GM18867 (cell line): ENCODE measurements at regions not wholly inside any gene's neighbourhood (a gene's known extent, or its start where the extent isn't known, plus 50 kb on each side); places are given as distances from the start of the nearest gene placed in this dataset.
"Not testable (repeated sequence)": the region's sequence is repeated elsewhere in the genome, so short reads cannot be mapped to it uniquely, and the experiment has no call there.

Experiments
- ATAC-seq: cut with Tn5 transposase; IDR thresholded peaks from one replicate; pipeline ENCODE4 v1.9.1; 2021; ENCODE audit warnings: mild to moderate bottlenecking, moderate library complexity; ENCODE audit not compliant: unreplicated experiment

- no peak for ATAC-seq
These were observed 139.1 kb downstream of the AHR start for GRCh38 chr7:17437586-17437985.

- not testable (repeated sequence) for ATAC-seq
These were observed 141.8 kb downstream of the AHR start for GRCh38 chr7:17440025-17440784.

- no peak for ATAC-seq
These were observed 142.4 kb downstream of the AHR start for GRCh38 chr7:17440831-17441230.

- no peak for ATAC-seq
These were observed 143.1 kb downstream of the AHR start for GRCh38 chr7:17441557-17441956.

- ATAC-seq, result no peak
These were observed 145.7 kb downstream of the AHR start for GRCh38 chr7:17444151-17444550.

- ATAC-seq, result no peak
These were observed 146.2 kb downstream of the AHR start for GRCh38 chr7:17444673-17445072.

GRCh38 chr7:17446340-17446739 is 147.9 kb downstream of the AHR start:
- no peak for ATAC-seq

GRCh38 chr7:17447728-17448478 is 149.5 kb downstream of the AHR start:
- ATAC-seq, result no peak

- ATAC-seq, result no peak
These were observed 150.3 kb downstream of the AHR start for GRCh38 chr7:17448479-17449423.

- ATAC-seq, result no peak
These were observed 158.1 kb downstream of the AHR start for GRCh38 chr7:17456541-17456940.

GRCh38 chr7:17460001-17460400 is 161.5 kb downstream of the AHR start:
- ATAC-seq, result no peak

GRCh38 chr7:17460665-17461064 is 162.2 kb downstream of the AHR start:
- ATAC-seq, result no peak

- no peak for ATAC-seq
These were observed 163.7 kb downstream of the AHR start for GRCh38 chr7:17462131-17462631.

GRCh38 chr7:17463511-17464085 is 165.1 kb downstream of the AHR start:
- ATAC-seq, result no peak

- no peak for ATAC-seq
These were observed 167.8 kb downstream of the AHR start for GRCh38 chr7:17466216-17466615.

GRCh38 chr7:17467386-17467945 is 169.0 kb downstream of the AHR start:
- ATAC-seq, result no peak

GRCh38 chr7:17471325-17471724 is 172.9 kb downstream of the AHR start:
- ATAC-seq, result no peak

- no peak for ATAC-seq
These were observed 174.1 kb downstream of the AHR start for GRCh38 chr7:17472518-17472917.

GRCh38 chr7:17472939-17473338 is 174.5 kb downstream of the AHR start:
- ATAC-seq, result no peak

- no peak for ATAC-seq
These were observed 176.4 kb downstream of the AHR start for GRCh38 chr7:17474724-17475344.
